Ovary (tissue), 3 donors: ENCODE measurements at regions not wholly inside any gene's neighbourhood (a gene's known extent, or its start where the extent isn't known, plus 50 kb on each side); places are given as distances from the start of the nearest gene placed in this dataset.

Source experiments
- CTCF ChIP-seq, 3 donors: fragments of 450-650 bp in 2 of 3; fragments of 200-600 bp in 1 of 3; IDR thresholded peaks; one replicate each; pipeline versions ENCODE4 v1.5.1 to v1.8.0; 2016 to 2022; ENCODE audit warnings: antibody characterized with exemption in 3 of 3, mild to moderate bottlenecking in 1 of 3
- POLR2A ChIP-seq: fragments of 450-650 bp; IDR thresholded peaks from one replicate; pipeline ENCODE4 v1.6.1; 2017; ENCODE audit warnings: antibody characterized with exemption, mild to moderate bottlenecking, moderate library complexity
- donor health status: DM: no; HTN: no; CAD: no.

GRCh38 chr6:16904957-16905356, 143.7 kb upstream of the ATXN1 start:
- no peak for TF ChIP-seq CTCF (IDR thresholded peaks at IDR 0.05)
- no peak for TF ChIP-seq POLR2A
